ENCODE measurements at regions not wholly inside any gene's neighbourhood (a gene's known extent, or its start where the extent isn't known, plus 50 kb on each side); places are given as distances from the start of the nearest gene placed in this dataset.

DNA sequence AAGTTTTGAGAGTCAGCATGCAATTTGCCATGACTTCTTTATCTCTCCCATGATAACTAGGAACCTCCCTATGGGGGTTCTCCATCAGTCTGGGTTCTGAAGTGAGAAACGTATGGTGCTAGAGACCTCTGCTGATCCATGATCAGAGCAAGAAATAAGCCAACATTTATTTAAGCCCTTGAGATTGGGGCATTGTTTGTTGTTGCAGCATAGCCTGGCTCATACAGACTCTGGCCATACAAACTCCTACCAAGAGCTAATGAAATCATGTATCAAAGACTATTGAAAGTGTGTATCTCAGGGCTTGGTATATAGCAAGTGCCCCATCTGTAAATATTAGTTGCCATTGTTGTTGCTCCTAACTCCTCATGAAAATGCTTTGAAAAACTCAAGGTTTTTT lies 233.9 kb downstream of the MAF start:
- TF ChIP-seq CTCF (IDR thresholded peaks at IDR 0.05) (no peak), EP300 (IDR thresholded peaks at IDR 0.05) (no peak), POLR2A (IDR thresholded peaks at IDR 0.05) (no peak)

Measured in upper lobe of left lung (tissue), 4 donors.